ENCODE measurements at regions not wholly inside any gene's neighbourhood (a gene's known extent, or its start where the extent isn't known, plus 50 kb on each side); places are given as distances from the start of the nearest gene placed in this dataset.

DNA sequence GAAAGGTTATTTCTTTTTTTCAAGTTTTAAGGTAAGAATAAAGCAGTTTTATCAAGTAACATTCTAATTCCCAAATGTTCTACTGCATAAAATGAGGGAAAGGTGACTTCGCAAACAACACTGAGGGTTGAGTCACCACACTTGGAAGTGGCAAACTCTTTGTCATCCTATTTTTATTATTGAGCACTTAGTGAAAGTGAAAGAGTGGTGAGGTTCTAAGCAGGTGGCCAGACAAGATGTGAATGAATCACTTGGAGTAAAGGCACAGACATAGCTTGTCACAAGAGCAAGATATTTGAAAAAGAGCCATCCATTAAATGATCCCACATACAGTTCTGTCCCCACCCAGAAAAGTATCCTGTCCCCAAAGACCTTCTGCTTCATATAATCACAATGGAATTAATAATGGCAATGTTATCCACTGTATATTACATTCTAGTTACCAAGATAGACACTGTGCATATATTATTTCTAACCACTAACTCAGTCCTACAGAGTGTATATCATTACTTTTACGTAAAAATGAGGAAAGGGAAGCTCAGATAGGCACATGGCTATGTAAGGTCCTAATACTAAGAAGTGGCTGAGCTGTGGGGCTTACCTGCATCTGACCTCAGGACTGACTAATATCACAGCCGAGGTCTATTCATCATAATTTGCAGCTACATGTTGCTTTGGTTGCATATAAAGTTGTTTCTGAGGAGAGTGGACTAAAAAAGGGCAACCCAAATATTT is 730.4 kb upstream of the MEF2C start:
- Histone ChIP-seq H3K4me3 (no peak overlapping the region), H3K27ac (no peak overlapping the region)
- DNase-seq (ENCODE audit: low spot score): no peak
- TF ChIP-seq, protein P1, sequence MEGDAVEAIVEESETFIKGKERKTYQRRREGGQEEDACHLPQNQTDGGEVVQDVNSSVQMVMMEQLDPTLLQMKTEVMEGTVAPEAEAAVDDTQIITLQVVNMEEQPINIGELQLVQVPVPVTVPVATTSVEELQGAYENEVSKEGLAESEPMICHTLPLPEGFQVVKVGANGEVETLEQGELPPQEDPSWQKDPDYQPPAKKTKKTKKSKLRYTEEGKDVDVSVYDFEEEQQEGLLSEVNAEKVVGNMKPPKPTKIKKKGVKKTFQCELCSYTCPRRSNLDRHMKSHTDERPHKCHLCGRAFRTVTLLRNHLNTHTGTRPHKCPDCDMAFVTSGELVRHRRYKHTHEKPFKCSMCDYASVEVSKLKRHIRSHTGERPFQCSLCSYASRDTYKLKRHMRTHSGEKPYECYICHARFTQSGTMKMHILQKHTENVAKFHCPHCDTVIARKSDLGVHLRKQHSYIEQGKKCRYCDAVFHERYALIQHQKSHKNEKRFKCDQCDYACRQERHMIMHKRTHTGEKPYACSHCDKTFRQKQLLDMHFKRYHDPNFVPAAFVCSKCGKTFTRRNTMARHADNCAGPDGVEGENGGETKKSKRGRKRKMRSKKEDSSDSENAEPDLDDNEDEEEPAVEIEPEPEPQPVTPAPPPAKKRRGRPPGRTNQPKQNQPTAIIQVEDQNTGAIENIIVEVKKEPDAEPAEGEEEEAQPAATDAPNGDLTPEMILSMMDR (IDR thresholded peaks at IDR 0.05): no peak

DNA sequence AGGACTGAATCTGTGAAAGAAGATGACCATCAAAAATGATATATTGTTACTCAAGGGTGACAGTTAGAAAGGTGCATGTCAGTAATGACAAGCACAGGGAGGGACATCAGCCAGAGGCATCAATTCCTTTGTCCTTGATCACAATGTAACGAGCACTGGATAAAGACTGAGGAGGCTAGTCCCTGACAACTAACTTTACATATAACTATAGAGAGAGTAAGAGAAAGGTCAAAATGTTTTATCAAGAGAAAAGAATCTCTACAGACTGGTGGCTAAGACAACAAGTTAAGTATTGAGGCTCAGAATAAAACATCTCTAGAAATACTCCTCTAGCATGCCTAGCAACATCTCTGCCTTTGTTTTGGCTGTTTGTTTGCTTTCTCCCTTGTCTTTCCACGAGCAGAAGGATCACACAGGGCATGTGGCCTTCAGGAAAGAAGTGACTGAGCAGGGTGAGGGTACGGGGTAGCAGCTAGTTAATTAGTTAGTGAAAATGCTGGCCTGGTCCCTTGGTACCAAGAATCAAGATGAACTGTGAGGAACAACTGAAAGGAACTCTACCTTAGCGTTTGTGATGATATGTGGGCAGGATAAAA is 724.1 kb upstream of the MEF2C start:
- TF ChIP-seq, protein P1 (IDR thresholded peaks at IDR 0.05): no peak
- Histone ChIP-seq H3K4me3 (no peak overlapping the region), H3K27ac (no peak overlapping the region)
- no peak for DNase-seq (ENCODE audit: low spot score)

DNA sequence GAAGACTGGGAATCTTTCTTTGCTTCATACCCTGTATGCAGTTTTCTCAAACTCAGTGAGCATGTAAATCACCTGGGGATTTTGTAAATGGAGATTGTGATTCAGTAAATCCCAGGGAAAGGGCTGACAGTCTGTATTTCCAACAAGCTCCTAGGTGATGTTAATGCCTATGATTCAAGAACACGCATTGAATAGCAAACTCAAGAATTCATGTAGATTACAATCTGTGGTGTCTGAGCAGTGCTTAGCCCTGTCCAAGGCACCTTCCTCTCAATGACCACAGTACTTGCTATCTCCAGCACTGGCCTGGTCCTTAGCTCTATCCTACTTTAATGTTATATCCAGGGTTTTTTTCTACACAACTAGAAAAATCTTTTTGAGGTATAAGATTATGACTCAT is 721.4 kb upstream of the MEF2C start:
- no peak overlapping the region for H3K27ac ChIP-seq
- TF ChIP-seq, protein P1 (IDR thresholded peaks at IDR 0.05): no peak
- no peak for DNase-seq (ENCODE audit: low spot score)
- no peak overlapping the region for H3K4me3 ChIP-seq

DNA sequence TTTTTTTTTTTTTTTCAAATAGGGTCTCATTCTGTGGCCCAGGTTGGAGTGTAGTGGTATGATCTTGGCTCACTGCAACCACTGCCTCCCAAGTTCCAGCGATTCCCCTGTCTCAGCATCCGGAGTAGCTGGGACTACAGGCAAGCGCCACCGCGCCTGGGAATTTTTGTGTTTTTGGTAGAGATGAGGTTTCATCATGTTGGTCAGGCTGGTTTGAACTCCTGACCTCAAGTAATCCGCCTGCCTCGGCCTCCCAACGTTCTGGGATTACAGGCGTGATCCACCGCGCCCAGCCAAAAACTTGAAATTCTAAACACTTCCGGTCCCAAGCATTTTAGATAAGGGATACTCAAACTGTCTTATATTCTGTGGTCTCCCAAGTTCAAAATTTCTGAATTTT is 718.9 kb upstream of the MEF2C start:
- TF ChIP-seq, protein P1 (IDR thresholded peaks at IDR 0.05): no peak
- DNase-seq (ENCODE audit: low spot score): no peak
- H3K4me3 ChIP-seq: no peak overlapping the region
- no peak overlapping the region for H3K27ac ChIP-seq

DNA sequence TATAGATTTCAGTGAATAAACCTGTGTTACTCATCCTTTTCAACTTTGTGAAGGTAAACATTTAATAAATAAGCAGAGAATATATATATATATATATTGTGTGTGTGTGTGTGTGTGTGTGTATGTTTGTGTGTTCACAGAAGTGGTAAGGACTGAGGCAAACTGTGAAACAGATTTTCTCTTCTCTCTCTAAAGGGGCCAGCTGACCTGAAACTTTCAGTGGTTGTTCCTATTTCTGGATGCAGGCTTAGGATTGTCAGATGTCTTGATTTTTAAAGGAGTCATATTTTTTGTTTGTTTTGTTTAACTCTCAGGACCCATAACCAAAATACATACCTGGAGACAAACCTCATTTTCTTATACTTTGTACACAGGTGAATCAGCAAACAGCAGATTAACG is 714.9 kb upstream of the MEF2C start:
- no peak for DNase-seq (ENCODE audit: low spot score)
- TF ChIP-seq, protein P1 (IDR thresholded peaks at IDR 0.05): no peak

DNA sequence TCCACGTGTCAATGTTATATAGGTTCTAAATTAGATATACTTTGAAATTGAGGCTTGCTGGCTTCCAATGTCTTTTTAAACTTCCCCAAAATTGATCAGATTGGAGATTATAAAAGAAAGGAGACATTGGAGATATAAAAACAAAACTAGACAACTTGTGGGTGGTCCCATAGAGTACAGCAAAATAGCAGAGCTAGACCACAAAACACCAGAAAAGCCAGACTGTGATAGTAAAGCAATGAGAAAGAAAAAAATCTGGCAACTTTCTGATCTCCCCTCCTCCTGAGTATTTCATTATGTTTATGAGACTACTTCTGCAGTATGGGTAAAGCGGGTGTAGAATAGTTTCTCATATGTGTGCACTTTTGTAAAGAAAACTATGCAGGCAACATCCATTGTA is 713.8 kb upstream of the MEF2C start:
- no peak for DNase-seq (ENCODE audit: low spot score)
- H3K4me3 ChIP-seq: no peak overlapping the region
- TF ChIP-seq, protein P1 (IDR thresholded peaks at IDR 0.05): no peak
- H3K27ac ChIP-seq: no peak overlapping the region

More for the DNA sequence above, 714.9 kb upstream of the MEF2C start:
- H3K27ac ChIP-seq: no peak overlapping the region
- H3K4me3 ChIP-seq: no peak overlapping the region

DNA sequence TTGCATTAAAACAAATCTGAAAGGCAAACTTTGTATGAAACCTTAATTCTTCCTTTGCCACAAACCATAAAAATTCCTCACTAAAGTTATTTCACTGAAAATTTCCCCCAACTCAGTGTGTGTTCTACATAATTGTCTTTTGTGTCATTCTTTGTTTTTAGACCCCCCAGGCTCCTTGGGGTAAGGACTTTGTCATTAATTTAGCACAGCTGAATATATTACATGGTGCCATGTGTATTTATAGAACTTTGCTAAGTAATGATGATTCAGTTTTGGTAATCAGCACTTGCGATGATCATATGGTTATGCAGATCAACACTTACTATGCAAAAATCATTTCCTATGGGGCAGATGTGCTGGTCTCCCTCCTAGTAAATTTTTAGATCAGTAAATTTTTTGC is 712.1 kb upstream of the MEF2C start:
- no peak overlapping the region for H3K27ac ChIP-seq
- no peak for DNase-seq (ENCODE audit: low spot score)
- H3K4me3 ChIP-seq: no peak overlapping the region
- TF ChIP-seq, protein P1 (IDR thresholded peaks at IDR 0.05): no peak
